Astrocyte of the hippocampus (primary cell): ENCODE measurements at regions not wholly inside any gene's neighbourhood (a gene's known extent, or its start where the extent isn't known, plus 50 kb on each side); places are given as distances from the start of the nearest gene placed in this dataset.

ENCODE experiments used
- DNase-seq: peaks from one replicate; pipeline ENCODE4 v3.0.0; 2011; ENCODE audit warnings: low read depth, low spot score

- no peak for DNase-seq
These were observed 2016.1 kb upstream of the PIK3C3 start for GRCh38 chr18:39938676-39939608.

GRCh38 chr18:39935598-39935997 lies 2019.4 kb upstream of the PIK3C3 start:
- no peak for DNase-seq

GRCh38 chr18:39918847-39919246 lies 2036.2 kb upstream of the PIK3C3 start:
- DNase-seq = no peak

GRCh38 chr18:39913672-39914366 lies 2041.2 kb upstream of the PIK3C3 start:
- DNase-seq = no peak

GRCh38 chr18:39911716-39912115 lies 2043.3 kb upstream of the PIK3C3 start:
- no peak for DNase-seq

GRCh38 chr18:39909706-39910105 lies 2045.3 kb upstream of the PIK3C3 start:
- DNase-seq = no peak

- peak; percentile 45 for DNase-seq
These were observed 2068.9 kb upstream of the PIK3C3 start for GRCh38 chr18:39886136-39886535.

- DNase-seq = no peak
These were observed 2082.4 kb upstream of the PIK3C3 start for GRCh38 chr18:39872651-39873050.

- DNase-seq = no peak
These were observed 2083.1 kb upstream of the PIK3C3 start for GRCh38 chr18:39871961-39872360.

GRCh38 chr18:39870591-39870990 lies 2084.4 kb upstream of the PIK3C3 start:
- DNase-seq = peak; percentile 11

- no peak for DNase-seq
These were observed 2091.1 kb upstream of the PIK3C3 start for GRCh38 chr18:39863916-39864315.

- no peak for DNase-seq
These were observed 2092.7 kb upstream of the PIK3C3 start for GRCh38 chr18:39862341-39862740.

- no peak for DNase-seq
These were observed 2100.7 kb upstream of the PIK3C3 start for GRCh38 chr18:39854291-39854690.

- DNase-seq = no peak
These were observed 2108.8 kb upstream of the PIK3C3 start for GRCh38 chr18:39846265-39846664.

GRCh38 chr18:39845631-39846030 lies 2109.4 kb upstream of the PIK3C3 start:
- DNase-seq = no peak

GRCh38 chr18:39845106-39845505 lies 2109.9 kb upstream of the PIK3C3 start:
- DNase-seq = no peak

- no peak for DNase-seq
These were observed 2111.5 kb upstream of the PIK3C3 start for GRCh38 chr18:39843546-39843945.

GRCh38 chr18:39842366-39842914 lies 2112.6 kb upstream of the PIK3C3 start:
- no peak for DNase-seq

GRCh38 chr18:39841482-39842365 lies 2113.3 kb upstream of the PIK3C3 start:
- DNase-seq = peak; percentile 88

- DNase-seq = no peak
These were observed 2114.1 kb upstream of the PIK3C3 start for GRCh38 chr18:39840856-39841481.

GRCh38 chr18:39840406-39840805 lies 2114.6 kb upstream of the PIK3C3 start:
- peak; percentile 42 for DNase-seq
